D341Med (cell line): ENCODE measurements at regions not wholly inside any gene's neighbourhood (a gene's known extent, or its start where the extent isn't known, plus 50 kb on each side); places are given as distances from the start of the nearest gene placed in this dataset.

ENCODE experiments used
- DNase-seq: peaks from one replicate; pipeline ENCODE4 v3.0.0; 2012; ENCODE audit warnings: low spot score

GRCh38 chr4:111717921-111718320 is 427.3 kb upstream of the FAM241A start:
- DNase-seq = no peak

DNA sequence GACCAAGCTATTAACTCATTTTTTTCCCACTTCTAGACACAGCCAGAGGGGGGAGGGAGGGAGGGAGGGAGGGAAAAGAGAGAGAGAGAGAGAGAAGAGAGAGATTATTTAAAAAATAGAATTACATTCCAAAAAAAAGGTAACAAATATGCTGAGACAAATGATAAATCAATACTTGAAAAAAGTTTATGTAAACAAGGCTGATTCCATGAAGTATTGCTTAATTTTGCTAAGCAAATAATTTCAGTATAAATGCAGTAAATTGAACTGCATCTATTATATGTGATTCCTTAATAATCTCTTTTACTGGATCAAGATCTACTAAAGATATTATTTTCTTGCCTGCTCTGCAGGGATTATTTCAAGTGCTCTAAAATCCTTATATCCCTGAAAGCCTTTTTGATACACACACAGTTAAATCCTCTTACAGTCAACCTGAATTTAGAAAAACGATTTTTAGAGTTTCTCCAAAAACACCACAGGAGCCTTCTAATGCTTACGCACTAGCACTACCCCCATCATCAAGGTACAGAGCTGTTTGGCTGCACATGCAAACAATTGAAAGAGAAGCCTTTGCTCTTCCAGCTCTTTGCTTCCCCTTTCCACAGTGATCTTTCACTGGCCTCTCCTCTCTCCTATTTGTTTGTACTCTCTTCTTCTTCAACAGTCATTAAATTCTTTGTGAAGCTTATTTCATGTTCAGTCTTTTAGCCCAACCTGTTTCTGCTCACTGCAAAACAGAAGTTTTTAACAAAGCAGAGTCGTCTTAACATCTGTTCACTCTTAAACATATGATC is 426.3 kb upstream of the FAM241A start:
- peak; percentile 36 for DNase-seq

DNA sequence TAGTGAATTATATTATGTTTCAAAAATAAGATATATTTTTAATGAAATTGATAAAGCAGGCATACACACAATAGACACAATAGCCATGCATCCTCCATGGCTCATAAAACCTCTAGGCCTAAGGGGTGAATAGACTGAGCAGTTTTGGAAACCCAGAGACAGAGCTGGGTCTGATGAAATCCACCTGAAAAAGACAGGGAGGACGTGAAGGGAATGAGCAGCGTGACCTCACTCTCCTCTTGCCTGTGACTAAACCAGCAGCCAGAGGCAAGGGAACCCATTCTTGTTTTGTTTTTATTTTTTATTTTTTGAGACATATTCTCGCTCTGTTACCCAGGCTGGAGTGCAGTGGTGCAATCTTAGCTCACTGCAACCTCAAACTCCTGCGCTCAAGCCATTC is 424.4 kb upstream of the FAM241A start:
- no peak for DNase-seq

DNA sequence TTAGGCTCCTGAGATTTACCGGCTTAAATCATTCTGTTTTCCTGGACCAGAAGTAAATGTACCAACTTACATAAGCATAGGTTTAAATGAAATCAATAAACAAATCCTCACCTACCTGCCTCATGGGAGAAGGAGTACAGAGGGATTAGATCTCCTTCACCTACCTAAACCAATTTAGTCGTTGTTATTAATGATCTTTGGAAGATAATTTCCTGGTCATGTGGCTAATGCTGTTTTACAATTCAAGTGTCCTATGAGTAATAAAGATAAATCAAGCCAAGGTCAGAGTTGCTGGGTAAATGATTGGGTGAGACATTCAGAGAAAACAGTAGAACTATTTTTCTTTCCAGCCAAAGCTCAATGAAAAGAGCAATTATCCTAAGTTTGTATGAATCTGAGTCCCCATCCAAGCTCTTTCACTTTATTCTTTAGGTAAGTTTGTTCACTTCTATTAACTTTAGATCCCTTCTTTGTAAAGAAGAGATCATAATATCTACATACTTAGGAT is 423.0 kb upstream of the FAM241A start:
- DNase-seq = no peak

GRCh38 chr4:111736516-111736915 is 408.7 kb upstream of the FAM241A start:
- no peak for DNase-seq

DNA sequence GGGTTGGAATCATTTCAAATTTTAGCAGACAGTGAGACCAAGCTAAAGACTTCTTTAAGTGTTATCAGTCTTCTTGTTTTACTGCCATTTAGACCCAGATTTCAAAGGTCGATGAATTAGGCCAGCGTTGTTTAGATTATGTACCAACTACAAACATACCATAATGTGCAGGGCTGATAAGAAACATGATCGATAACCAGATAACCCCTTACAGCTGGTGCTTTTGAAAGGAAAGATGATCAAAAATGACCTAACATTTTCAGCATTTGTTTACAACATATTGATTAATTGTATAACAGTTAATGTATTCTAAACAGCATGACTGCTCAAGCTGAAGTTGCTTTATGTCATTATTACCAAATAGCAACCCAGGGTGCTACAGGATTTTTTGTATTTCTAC is 400.4 kb upstream of the FAM241A start:
- no peak for DNase-seq

- DNase-seq = peak; percentile 62
Measured at GRCh38 chr4:111748157-111748556, 397.1 kb upstream of the FAM241A start.

- DNase-seq = no peak
Measured at GRCh38 chr4:111754003-111754402, 391.3 kb upstream of the FAM241A start.

GRCh38 chr4:111755571-111755970 is 389.7 kb upstream of the FAM241A start:
- DNase-seq = no peak

GRCh38 chr4:111761531-111761930 is 383.7 kb upstream of the FAM241A start:
- DNase-seq = peak; percentile 29

DNA sequence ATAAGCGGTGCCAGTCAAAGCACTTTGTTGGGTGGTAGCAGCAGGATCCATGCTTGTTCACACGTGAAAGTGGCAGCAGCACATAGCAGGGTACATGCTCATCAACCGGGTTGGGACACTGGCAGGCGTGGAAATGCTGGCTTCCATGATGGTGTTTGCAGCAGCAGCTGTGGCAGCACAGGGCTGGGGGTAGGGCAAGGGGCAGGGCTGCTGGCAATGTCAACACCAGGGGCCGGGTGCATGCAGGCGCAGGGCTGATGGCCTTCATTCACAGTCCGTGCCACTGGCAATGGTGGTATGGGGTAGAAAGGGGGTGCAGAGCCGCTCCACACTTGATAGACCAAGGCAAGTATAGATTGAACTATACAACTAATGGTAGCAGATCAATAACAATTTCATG is 374.7 kb upstream of the FAM241A start:
- no peak for DNase-seq

DNA sequence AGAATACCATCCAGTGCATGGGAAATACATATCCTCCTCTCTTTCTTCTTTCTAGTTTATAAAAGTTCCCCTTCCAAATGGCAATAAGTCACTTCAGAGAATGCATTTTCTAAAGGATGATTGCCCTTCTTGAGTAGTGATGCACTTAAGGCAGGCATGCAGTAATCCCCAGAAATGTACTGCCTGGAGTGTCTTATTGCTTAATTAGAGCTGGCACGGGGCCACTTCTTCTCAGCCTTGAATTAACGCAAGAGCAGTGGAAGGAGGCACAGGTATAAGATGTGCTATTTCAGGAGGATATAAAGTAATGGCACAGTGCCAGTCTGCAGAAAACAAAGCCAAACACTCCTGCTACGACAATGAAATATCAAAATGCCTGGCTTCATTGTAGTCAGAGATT is 371.4 kb upstream of the FAM241A start:
- DNase-seq = peak; percentile 45

- no peak for DNase-seq
Measured at GRCh38 chr4:111775556-111776297, 369.5 kb upstream of the FAM241A start.

DNA sequence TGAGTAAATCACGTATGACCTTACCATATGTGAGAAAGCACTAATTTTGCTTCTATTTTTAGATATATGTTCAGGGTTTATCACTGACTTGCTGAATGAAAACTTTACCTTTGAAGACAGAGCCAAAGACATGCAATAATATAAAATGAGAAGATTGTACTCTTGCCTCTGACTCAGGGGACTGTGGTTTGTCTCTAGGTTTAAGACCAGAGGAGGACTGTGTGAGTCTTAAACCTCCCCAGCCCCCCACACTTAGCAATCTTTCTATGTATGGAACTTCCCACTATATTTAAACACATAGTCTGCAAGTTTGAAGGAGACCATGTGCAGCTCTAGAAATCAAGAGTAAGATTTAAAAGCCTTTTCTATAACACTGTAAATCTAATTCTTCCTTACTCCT is 368.7 kb upstream of the FAM241A start:
- DNase-seq = no peak

DNA sequence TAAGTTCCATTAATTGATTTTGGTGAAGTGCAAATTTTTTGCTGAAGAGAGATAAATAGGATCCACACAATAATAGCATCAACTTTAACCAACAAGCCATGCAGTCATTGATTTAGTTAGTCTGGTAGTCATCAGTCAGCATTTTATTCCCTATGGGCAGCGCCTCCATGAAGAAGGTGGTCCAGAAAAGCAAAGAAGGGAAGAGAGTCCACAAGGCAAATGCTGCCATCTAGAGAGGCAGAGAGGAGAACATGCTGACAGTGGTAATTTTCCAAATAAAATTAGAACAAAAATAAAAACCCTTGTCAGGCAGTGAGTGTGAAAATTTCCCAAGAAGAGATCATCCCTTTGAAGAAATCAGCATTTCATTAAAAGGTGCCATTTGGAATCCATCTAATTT is 366.7 kb upstream of the FAM241A start:
- peak; percentile 51 for DNase-seq

DNA sequence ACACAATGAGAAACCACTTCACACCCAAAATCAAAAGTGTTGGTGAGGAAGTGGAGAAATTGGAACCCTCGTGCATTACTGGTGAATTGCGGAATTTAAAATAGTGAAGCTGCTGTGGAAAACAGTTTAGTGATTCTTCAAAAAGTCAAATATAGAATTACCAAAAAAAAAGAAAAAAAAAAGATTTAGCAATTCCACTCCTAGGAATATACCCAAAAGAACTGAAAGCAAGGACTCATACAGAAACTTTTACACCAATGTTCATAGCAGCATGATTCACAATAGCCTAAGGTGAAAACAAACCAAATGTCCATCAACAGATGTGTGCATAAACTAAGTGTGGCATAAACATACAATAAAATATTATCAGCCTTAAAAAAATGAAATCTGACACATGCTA is 364.3 kb upstream of the FAM241A start:
- no peak for DNase-seq

- DNase-seq = no peak
Measured at GRCh38 chr4:111781611-111782010, 363.6 kb upstream of the FAM241A start.

DNA sequence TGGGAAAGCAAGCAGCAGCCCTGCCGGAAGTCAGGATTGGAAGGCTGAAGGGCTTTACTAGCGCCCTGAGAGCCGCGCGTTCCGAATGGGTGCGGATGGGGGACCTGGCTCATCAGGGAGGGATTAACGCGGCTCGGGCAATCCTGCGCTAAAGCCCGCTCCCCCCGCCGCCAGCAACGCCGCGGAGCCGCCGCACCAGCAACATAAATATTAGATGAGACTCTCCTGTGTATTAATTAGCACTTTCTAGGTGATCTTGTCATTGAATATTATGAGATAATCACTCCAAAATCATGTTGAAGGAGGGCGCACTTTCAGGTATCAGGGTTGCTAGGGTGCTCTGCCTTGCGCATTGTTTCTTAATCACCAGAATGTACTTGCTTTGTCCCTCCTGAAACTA is 357.2 kb upstream of the FAM241A start:
- DNase-seq = peak; percentile 83

GRCh38 chr4:111789901-111790640 is 355.2 kb upstream of the FAM241A start:
- no peak for DNase-seq

DNA sequence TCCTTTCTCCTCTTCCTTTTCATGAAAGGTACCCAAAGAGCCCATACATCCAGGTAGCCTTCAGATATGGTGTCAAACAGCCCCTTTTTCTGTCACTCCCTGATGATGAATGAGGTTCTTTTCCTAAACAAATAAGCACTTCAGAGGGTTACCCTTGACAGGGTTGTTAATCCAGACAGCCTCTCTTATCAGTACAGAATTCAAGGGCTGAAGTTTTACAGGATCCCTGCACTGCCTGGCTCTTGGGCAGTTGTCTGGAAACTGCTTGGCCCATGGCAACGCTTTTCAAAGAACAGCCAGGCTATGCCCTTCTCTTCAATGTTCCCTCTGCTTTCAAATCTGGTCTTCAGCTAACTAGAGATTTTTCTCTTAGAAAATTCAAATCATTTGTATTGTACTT is 352.6 kb upstream of the FAM241A start:
- no peak for DNase-seq

- DNase-seq = no peak
Measured at GRCh38 chr4:111793433-111794091, 351.7 kb upstream of the FAM241A start.
